ENCODE measurements at regions not wholly inside any gene's neighbourhood (a gene's known extent, or its start where the extent isn't known, plus 50 kb on each side); places are given as distances from the start of the nearest gene placed in this dataset.

DNA sequence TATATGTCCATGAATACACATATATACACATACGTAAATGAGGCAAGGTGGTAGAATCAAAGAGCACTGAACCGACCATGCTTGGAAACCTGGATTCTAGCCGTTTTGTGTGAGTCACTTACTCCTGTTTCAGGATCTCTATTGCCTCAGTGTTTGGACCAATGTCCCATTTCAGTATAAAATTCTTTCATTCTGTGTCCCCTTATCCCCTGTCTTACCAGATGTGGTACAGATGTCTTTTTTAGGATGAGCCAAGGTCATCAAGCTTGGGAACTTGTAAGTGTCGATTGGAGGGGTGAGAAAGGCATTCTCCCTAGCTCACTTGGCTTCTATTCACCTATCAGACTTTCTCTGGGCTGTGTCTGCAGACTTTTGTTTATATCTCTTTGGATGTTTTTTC lies 139.9 kb upstream of the CHL1 start:
- Mint-ChIP-seq H3K27me3 (no peaks in the 10 kb centered on the region), H3K27ac (no peak overlapping the region), H3K4me3 (no peak overlapping the region), H3K9me3 (no peaks in the 10 kb centered on the region), H3K4me1 (ENCODE audit: low read depth) (no peaks in the 10 kb centered on the region), H3K36me3 (ENCODE audit: low read depth) (no peaks in the 10 kb centered on the region)
- intact Hi-C loops (cut with micrococcal nuclease) = no loop called here

DNA sequence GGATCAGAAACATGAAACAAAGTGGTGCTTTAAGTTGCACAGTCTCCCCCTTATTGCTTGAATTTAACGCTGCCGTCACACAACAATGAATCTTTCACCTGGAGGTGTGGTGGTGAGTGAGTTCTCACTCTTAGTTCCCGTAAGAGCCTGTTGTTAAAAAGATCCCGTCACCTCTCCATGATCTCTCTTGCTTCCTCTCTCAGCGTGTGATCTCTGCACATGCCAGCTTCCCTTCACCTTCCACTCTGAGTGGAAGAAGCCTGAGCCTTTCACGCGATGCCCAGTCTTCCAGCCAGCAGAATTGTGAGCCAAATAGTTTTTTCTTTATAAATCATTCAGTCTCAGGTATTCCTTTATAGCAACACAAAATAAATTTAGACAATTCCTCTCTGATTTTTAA lies 136.7 kb upstream of the CHL1 start:
- Mint-ChIP-seq H3K4me3 (no peak overlapping the region), H3K27ac (no peak overlapping the region), H3K4me1 (ENCODE audit: low read depth) (no peaks in the 10 kb centered on the region), H3K27me3 (no peaks in the 10 kb centered on the region), H3K36me3 (ENCODE audit: low read depth) (no peaks in the 10 kb centered on the region), H3K9me3 (no peaks in the 10 kb centered on the region)
- intact Hi-C loops (cut with micrococcal nuclease) = no loop called here

DNA sequence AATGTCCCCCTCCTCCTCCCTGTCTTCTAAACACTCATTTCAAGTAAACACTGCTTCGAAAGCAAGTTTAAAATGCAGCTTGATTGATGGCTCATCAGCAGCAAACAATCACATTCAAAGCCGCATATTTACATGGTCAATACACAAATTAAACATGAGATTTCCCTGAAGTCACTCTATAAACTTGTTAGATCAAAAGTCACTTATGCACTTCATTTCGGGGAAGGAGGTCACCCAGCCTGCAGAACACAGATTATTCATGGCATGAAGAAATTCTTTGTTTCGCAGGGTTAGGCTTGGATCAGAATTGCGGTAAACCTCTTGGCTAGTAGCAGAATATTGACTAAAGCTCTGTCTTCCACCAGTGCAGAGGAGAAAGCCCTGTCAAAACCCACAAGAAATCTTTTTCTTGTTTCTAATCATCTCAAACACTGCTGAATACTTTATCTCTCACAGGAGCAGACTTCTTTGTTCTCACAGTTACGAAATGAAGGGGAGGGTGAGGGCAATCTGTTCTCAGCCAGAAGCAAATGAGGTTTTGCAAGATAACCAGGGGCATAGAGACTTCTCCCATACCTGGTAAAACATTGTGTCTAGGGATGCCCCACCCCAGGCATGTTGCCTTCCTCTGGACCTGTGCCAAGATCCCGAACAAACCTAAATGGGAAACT lies 133.3 kb upstream of the CHL1 start:
- no peak overlapping the region for H3K4me3 Mint-ChIP-seq
- no peaks in the 10 kb centered on the region for H3K9me3 Mint-ChIP-seq
- intact Hi-C loops (cut with micrococcal nuclease) = no loop called here
- H3K27ac Mint-ChIP-seq = no peak overlapping the region
- H3K27me3 Mint-ChIP-seq = no peaks in the 10 kb centered on the region
- no peaks in the 10 kb centered on the region for H3K36me3 Mint-ChIP-seq (ENCODE audit: low read depth)
- H3K4me1 Mint-ChIP-seq (ENCODE audit: low read depth) = no peaks in the 10 kb centered on the region

DNA sequence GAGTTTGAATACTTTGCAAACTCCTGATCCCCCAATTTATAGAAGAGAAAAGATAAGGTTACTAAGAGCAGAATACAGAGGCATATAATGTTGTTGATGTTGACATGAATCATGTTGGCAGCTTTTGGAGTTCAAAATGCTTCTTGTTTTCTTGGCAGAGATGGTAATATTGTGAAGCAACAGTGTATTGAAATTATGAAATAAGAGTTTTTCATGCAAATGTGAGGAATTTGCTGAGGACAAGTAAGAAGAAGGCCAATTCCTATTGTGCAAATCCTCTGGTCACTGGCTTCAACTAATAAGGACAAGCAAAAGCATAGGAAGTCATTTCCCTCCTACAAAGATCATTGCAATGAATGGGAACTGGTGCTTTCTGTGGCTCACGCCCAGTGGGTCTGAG lies 126.9 kb upstream of the CHL1 start:
- H3K9me3 Mint-ChIP-seq = no peaks in the 10 kb centered on the region
- H3K4me3 Mint-ChIP-seq = no peak overlapping the region
- H3K27ac Mint-ChIP-seq = no peak overlapping the region
- no peaks in the 10 kb centered on the region for H3K4me1 Mint-ChIP-seq (ENCODE audit: low read depth)
- intact Hi-C loops (cut with micrococcal nuclease) = no loop called here
- H3K27me3 Mint-ChIP-seq = no peaks in the 10 kb centered on the region
- no peaks in the 10 kb centered on the region for H3K36me3 Mint-ChIP-seq (ENCODE audit: low read depth)

DNA sequence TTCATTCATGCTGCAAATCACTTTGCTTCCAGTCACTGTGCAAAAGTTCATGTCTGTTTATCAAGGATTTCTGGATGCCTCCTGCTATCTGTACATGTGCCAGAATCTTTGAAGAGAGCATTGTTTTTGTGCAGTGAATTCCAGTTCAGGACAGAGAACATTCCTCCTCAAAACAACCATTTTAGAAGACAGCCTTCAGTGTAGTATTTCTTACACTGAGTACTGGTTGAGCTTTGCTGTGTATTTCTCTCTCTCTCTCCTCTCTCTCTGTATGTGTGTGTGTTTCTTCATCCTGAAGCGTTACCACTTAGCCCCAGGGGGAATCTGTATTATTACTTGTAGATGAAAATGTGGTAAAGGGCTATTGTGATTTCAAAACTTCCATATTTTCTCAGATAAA lies 123.8 kb upstream of the CHL1 start:
- H3K27me3 Mint-ChIP-seq = no peaks in the 10 kb centered on the region
- H3K4me3 Mint-ChIP-seq = no peak overlapping the region
- H3K9me3 Mint-ChIP-seq = no peaks in the 10 kb centered on the region
- no peak overlapping the region for H3K27ac Mint-ChIP-seq
- H3K4me1 Mint-ChIP-seq (ENCODE audit: low read depth) = no peaks in the 10 kb centered on the region
- intact Hi-C loops (cut with micrococcal nuclease) = no loop called here
- no peaks in the 10 kb centered on the region for H3K36me3 Mint-ChIP-seq (ENCODE audit: low read depth)

DNA sequence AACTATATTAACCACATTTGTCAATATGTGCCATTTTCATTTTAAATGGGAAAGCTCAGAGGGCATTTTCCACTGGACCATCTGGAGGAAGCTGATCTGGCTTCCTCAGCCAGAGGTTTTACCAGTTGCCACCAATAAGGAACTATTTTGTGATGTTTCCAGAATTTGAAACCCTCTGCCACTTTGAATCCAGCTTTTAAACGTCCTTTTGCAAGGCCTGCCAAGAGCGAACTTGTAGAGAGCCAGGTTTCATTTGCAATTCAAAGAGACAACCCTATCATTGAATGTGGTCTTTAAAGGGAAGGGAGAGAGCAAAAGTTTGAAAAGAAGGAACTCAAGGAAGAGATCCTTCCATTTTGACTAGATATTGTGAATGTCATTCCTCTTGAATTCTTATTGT lies 123.3 kb upstream of the CHL1 start:
- Mint-ChIP-seq H3K4me1 (ENCODE audit: low read depth) (no peaks in the 10 kb centered on the region), H3K27me3 (no peaks in the 10 kb centered on the region), H3K36me3 (ENCODE audit: low read depth) (no peaks in the 10 kb centered on the region), H3K4me3 (no peak overlapping the region), H3K27ac (no peak overlapping the region), H3K9me3 (no peaks in the 10 kb centered on the region)
- intact Hi-C loops (cut with micrococcal nuclease) = no loop called here

DNA sequence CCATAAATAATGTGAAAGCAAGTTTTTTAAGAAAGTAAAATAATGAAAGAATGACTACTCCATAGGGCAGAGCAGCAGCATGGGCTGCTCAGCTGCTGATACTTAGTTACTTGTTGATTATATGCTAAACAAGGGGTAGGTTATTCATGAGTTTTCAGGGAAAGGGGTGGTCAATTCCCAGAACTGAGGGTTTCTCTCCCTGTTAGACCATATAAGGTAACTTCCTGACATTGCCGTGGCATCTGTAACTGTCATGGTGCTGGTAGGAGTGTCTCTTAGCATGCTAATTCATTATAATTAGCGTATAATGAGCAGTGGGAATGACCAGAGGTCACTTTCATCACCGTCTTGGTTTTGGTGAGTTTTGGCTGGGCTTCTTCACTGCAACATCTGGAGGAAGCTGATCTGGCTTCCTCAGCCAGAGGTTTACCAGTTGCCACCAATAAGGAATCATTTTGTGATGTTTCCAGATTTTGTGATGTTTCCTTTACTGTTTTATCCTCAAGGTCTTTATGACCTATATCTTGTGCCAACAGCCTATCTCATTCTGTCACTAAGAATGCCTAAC lies 121.8 kb upstream of the CHL1 start:
- no peak overlapping the region for H3K27ac Mint-ChIP-seq
- no peaks in the 10 kb centered on the region for H3K4me1 Mint-ChIP-seq (ENCODE audit: low read depth)
- H3K9me3 Mint-ChIP-seq = no peaks in the 10 kb centered on the region
- intact Hi-C loops (cut with micrococcal nuclease) = no loop called here
- no peak overlapping the region for H3K4me3 Mint-ChIP-seq
- no peaks in the 10 kb centered on the region for H3K27me3 Mint-ChIP-seq
- H3K36me3 Mint-ChIP-seq (ENCODE audit: low read depth) = no peaks in the 10 kb centered on the region

DNA sequence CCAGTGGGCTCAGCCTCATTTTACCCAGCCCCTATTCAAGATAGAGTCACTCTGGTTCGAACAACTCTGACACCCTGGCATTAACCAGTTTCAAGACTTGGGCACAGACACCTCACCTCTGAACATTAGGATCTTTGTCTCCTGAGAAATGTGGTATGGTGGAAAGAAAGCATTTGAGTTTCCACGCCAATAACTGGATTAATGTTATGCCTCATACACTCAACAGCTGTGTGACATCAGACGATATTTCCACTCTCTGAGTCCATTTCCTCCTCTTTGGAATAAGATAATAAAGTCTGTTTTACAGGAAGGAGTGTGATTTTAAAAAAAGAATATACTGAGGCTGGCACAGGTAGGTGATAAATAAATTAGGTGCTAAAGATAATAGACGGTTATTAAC lies 121.3 kb upstream of the CHL1 start:
- Mint-ChIP-seq H3K4me1 (ENCODE audit: low read depth) (no peaks in the 10 kb centered on the region), H3K27ac (no peak overlapping the region), H3K27me3 (no peaks in the 10 kb centered on the region), H3K4me3 (no peak overlapping the region), H3K36me3 (ENCODE audit: low read depth) (no peaks in the 10 kb centered on the region), H3K9me3 (peaks cover 5% of the 10 kb centered on the region)
- intact Hi-C loops (cut with micrococcal nuclease) = no loop called here

DNA sequence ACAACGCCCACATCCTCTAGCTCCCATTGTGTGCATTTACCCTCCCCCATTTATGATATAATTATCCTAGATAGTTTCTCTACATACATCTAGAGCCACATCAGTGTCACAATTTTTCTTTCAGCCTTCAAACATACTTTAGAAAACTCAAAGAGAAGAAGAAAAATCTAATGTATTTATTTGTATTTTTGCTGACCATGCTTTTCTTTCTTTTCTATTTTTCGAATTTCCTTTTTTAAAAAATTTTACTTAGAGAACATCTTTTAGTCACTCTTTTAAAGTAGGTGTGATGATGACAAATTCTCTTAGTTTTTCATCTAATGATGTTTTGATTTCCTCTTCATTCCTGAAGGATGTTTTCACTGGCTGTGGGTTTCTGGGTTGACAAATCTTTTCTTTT lies 117.0 kb upstream of the CHL1 start:
- Mint-ChIP-seq H3K36me3 (ENCODE audit: low read depth) (no peaks in the 10 kb centered on the region), H3K4me3 (no peak overlapping the region), H3K27ac (no peak overlapping the region), H3K4me1 (ENCODE audit: low read depth) (no peaks in the 10 kb centered on the region), H3K27me3 (no peaks in the 10 kb centered on the region), H3K9me3 (peaks cover 12% of the 10 kb centered on the region)
- intact Hi-C loops (cut with micrococcal nuclease) = no loop called here

DNA sequence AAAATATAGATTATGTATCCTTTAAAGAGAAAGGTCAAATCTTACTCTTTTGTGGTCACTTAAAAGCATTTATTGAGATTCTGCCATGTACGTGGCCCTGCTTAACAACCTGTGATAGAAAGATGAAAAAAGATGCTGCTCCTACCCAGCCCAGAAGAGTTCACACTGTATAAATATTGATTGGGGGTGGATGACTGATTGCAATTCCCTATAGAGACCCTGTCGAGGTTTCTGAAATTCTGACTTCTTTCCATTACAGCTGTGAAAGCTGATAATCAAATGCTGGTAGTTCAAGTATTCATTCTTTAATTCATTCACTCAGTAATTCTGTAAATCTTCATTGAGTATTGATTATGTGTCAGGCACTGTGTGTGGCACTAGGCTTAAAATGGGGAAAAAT lies 114.1 kb upstream of the CHL1 start:
- H3K36me3 Mint-ChIP-seq (ENCODE audit: low read depth) = no peaks in the 10 kb centered on the region

DNA sequence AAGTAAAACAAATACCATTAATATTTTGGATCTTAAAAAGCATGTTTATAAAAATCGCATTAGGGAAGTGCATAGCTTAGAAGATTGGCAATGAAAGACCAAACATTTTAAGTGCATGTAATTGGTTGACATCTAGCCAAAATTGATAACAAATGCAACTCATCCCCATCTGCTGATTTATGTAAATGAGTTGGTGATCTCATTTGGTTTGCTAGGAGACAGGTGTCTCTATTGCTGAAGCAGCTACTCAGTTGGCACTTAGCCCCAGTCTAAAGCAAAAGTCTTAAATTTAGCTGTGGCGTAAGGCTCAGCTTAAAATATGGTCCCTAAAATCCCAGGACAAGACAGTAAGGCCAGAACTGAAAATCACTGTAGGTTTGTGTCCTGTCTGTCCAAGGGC lies 113.5 kb upstream of the CHL1 start:
- H3K4me1 Mint-ChIP-seq (ENCODE audit: low read depth) = no peaks in the 10 kb centered on the region
- no peak overlapping the region for H3K4me3 Mint-ChIP-seq
- intact Hi-C loops (cut with micrococcal nuclease) = no loop called here
- H3K27ac Mint-ChIP-seq = no peak overlapping the region
- H3K9me3 Mint-ChIP-seq = peaks cover 12% of the 10 kb centered on the region
- no peaks in the 10 kb centered on the region for H3K27me3 Mint-ChIP-seq
- H3K36me3 Mint-ChIP-seq (ENCODE audit: low read depth) = no peaks in the 10 kb centered on the region

More for the DNA sequence above, 114.1 kb upstream of the CHL1 start:
- Mint-ChIP-seq H3K27me3 (no peaks in the 10 kb centered on the region), H3K4me1 (ENCODE audit: low read depth) (no peaks in the 10 kb centered on the region), H3K9me3 (peaks cover 12% of the 10 kb centered on the region), H3K27ac (no peak overlapping the region), H3K4me3 (no peak overlapping the region)
- intact Hi-C loops (cut with micrococcal nuclease) = no loop called here

DNA sequence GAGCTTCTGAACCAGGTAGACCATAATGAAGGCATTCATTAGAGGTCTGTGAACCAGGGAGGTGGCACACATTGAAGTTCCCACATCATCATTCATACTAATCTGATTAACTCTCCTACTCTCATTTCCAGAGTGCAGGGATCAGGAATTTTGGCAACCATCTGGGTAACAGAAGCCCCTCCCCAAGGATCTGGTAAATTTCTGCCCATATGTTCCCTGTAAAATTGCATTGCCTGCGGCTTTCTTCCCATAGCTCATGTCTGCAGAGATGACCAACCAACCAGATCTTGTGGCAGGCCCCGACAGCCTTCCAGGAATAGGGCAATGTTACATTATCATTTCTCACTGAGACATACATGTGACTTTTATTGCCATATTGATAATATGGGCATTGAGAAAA lies 111.4 kb upstream of the CHL1 start:
- no peaks in the 10 kb centered on the region for H3K27me3 Mint-ChIP-seq
- no peaks in the 10 kb centered on the region for H3K4me1 Mint-ChIP-seq (ENCODE audit: low read depth)
- intact Hi-C loops (cut with micrococcal nuclease) = no loop called here
- H3K27ac Mint-ChIP-seq = no peak overlapping the region
- no peak overlapping the region for H3K4me3 Mint-ChIP-seq
- H3K9me3 Mint-ChIP-seq = peaks cover 8% of the 10 kb centered on the region
- H3K36me3 Mint-ChIP-seq (ENCODE audit: low read depth) = no peaks in the 10 kb centered on the region

DNA sequence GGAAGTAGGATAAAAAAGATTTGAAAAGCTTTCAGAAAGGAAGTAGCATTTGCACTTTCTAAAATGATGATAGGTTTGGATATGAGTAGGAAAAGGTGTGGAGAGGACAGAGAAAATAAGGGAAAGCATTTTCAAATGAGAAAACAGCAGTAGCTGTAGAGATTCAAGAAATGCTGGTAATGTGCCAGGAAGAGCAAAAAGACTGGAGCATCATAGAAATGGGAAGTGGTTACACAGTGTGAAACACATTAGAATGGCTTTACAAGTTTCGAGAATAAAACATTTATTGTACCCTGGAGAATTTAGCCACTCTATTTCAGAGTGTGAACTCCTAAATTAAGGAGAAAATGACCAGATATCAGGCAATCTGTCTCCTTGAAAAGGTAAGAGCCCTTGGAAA lies 108.3 kb upstream of the CHL1 start:
- no peaks in the 10 kb centered on the region for H3K9me3 Mint-ChIP-seq
- H3K4me3 Mint-ChIP-seq = no peak overlapping the region
- H3K36me3 Mint-ChIP-seq (ENCODE audit: low read depth) = no peaks in the 10 kb centered on the region
- no peak overlapping the region for H3K27ac Mint-ChIP-seq
- no peaks in the 10 kb centered on the region for H3K27me3 Mint-ChIP-seq
- intact Hi-C loops (cut with micrococcal nuclease) = no loop called here
- no peaks in the 10 kb centered on the region for H3K4me1 Mint-ChIP-seq (ENCODE audit: low read depth)

DNA sequence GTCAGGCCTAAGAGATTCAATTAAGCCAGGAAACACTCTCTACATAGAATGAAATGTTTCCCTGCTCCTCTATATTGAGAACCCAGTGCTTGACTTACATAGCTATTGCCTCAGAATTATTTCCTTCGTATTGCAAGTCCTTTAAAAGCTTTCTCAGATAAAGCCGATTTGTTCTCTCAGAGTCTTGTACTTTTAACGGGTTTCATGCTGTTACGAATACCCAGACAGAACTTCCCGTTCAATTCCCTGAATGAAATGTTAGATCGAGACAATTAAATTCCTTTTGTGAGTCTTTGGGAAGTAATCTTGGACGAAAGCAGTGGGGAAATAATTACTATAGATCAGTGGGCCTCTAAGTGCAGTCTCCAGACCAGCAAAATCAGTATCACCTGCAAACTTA lies 102.8 kb upstream of the CHL1 start:
- intact Hi-C loops (cut with micrococcal nuclease) = no loop called here
- Mint-ChIP-seq H3K9me3 (peaks cover 6% of the 10 kb centered on the region), H3K4me1 (ENCODE audit: low read depth) (no peaks in the 10 kb centered on the region), H3K4me3 (no peak overlapping the region), H3K27ac (no peak overlapping the region), H3K36me3 (ENCODE audit: low read depth) (no peaks in the 10 kb centered on the region), H3K27me3 (no peaks in the 10 kb centered on the region)

DNA sequence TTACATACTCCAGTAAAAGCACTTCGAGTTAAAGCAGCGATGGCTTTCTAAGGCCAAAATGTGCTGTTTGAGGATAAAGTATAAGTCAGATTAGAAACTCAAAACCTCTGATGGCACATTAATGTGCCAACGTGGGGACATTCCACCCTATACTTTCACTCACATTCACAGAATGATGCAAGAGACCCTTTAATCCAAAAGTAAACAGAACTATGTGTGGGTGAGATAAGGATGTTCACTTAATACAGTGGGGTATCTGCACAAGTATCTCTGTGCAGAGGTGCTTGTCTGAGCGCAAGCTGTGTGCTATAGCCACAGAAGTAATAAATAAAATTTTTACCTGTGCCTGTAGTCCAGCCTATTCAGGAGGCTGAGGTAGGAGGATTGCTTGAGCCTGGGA lies 100.3 kb upstream of the CHL1 start:
- Mint-ChIP-seq H3K27me3 (no peaks in the 10 kb centered on the region), H3K4me3 (no peak overlapping the region), H3K27ac (no peak overlapping the region), H3K36me3 (ENCODE audit: low read depth) (no peaks in the 10 kb centered on the region), H3K4me1 (ENCODE audit: low read depth) (no peaks in the 10 kb centered on the region), H3K9me3 (peaks cover 6% of the 10 kb centered on the region)
- intact Hi-C loops (cut with micrococcal nuclease) = no loop called here

All from dendritic cell treated with granulocyte-macrophage colony-stimulating factor and Interleukin-4, amounts not matched to agents 40 ng/mL and 50 ng/mL, for 4 days (primary cell).